Mesothelial cell of epicardium (in vitro differentiated cells): ENCODE measurements at regions not wholly inside any gene's neighbourhood (a gene's known extent, or its start where the extent isn't known, plus 50 kb on each side); places are given as distances from the start of the nearest gene placed in this dataset.

Experiments used
- DNase-seq, 2 experiments: peaks; one replicate each; pipeline ENCODE4 v3.0.0; 2021; ENCODE audit warnings: low spot score in 2 of 2; ENCODE audit not compliant: unreplicated experiment in 2 of 2
- H3K27ac Mint-ChIP-seq: 2 replicates; pipeline ENCODE4 v1.8.0; 2021; ENCODE audit warnings: mixed read lengths
- H3K27me3 Mint-ChIP-seq: 2 replicates; pipeline ENCODE4 v1.8.0; 2021; ENCODE audit warnings: low read depth, mixed read lengths
- H3K36me3 Mint-ChIP-seq: 2 replicates; pipeline ENCODE4 v1.8.0; 2021; ENCODE audit warnings: mixed read lengths
- H3K4me1 Mint-ChIP-seq: 2 replicates; pipeline ENCODE4 v1.8.0; 2021; ENCODE audit warnings: mixed read lengths
- H3K4me3 Mint-ChIP-seq: 2 replicates; pipeline ENCODE4 v1.8.0; 2021; ENCODE audit warnings: mild to moderate bottlenecking, moderate library complexity, mixed read lengths
- H3K9me3 Mint-ChIP-seq: 2 replicates; pipeline ENCODE4 v1.8.0; 2021; ENCODE audit warnings: mixed read lengths
- TF ChIP-seq, protein P1 (sequence below): fragments of 200-600 bp; sonication (generic); IDR thresholded peaks from one replicate; pipeline ENCODE4 v1.5.0; 2021; ENCODE audit warnings: antibody characterized with exemption; ENCODE audit not compliant: unreplicated experiment

DNA sequence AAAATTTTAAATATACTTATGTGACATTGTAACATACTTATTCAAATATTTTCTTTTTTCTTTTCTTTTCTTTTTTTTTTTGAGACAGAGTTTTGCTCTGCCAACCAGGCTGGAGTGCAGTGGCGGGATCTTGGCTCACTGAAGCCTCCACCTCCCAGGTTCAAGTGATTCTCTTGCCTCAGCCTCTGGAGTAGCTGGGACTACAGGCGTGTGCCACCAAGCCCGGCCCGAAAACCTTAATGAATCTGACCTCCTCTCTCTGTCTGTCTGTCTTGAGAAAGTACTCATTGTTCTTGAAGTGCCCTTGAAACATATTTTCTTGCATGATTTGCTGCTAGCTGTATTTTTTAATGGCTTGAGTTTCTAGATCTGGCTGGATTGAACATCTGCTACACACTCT, 136.8 kb downstream of the ANAPC4 start:
- Mint-ChIP-seq H3K9me3 (no peaks in the 10 kb centered on the region), H3K27ac (no peak overlapping the region), H3K36me3 (no peaks in the 10 kb centered on the region), H3K4me1 (peaks cover 4% of the 10 kb centered on the region), H3K4me3 (no peak overlapping the region), H3K27me3 (peaks cover 4% of the 10 kb centered on the region)
- TF ChIP-seq, protein P1, sequence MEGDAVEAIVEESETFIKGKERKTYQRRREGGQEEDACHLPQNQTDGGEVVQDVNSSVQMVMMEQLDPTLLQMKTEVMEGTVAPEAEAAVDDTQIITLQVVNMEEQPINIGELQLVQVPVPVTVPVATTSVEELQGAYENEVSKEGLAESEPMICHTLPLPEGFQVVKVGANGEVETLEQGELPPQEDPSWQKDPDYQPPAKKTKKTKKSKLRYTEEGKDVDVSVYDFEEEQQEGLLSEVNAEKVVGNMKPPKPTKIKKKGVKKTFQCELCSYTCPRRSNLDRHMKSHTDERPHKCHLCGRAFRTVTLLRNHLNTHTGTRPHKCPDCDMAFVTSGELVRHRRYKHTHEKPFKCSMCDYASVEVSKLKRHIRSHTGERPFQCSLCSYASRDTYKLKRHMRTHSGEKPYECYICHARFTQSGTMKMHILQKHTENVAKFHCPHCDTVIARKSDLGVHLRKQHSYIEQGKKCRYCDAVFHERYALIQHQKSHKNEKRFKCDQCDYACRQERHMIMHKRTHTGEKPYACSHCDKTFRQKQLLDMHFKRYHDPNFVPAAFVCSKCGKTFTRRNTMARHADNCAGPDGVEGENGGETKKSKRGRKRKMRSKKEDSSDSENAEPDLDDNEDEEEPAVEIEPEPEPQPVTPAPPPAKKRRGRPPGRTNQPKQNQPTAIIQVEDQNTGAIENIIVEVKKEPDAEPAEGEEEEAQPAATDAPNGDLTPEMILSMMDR, result no peak
- DNase-seq, result no peak

DNA sequence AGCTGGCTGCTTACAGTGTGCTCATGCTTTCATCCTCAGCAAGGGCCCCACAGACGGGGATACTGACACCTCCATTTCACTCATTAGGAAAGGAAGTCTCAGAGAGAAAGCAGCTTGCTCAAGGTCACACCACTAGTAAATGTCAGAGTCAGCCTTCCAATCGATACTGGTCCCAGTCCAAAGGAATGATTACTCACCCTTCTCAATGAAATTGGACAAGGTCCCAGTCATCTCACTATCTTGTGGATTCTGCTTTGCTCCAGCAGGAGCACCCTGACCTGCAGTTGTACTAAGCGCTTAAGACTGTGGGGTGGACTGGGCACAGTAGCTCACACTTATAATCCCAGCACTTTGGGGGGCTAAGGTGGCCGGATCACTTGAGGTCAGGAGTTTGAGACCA, 132.2 kb upstream of the SLC34A2 start:
- Mint-ChIP-seq H3K4me1 (peaks cover 13% of the 10 kb centered on the region), H3K9me3 (no peaks in the 10 kb centered on the region), H3K27ac (no peak overlapping the region), H3K27me3 (peaks cover 4% of the 10 kb centered on the region), H3K4me3 (no peak overlapping the region), H3K36me3 (no peaks in the 10 kb centered on the region)
- no peak for DNase-seq
- TF ChIP-seq, protein P1, result no peak

DNA sequence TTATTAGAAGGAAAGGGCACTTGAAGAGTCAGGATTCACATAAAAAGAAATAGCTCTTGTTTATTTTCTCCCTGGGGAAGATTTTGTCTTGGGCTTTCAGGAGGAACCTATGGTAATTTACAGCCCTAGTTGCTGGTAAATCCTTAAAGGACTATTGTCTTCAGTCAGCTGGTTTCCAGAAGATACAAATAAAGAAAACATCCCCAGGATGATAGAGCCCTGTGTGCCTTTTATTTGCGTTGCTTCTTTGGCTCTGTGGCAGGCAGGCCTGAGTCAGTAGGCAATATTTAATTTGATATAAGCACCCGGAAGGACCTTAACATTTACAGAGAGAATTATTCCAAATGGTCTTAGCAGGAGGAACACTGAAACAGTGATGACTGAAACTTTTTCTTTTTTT, 131.0 kb upstream of the SLC34A2 start:
- Mint-ChIP-seq H3K4me1 (peaks cover 13% of the 10 kb centered on the region), H3K4me3 (no peak overlapping the region), H3K27ac (no peak overlapping the region)

DNA sequence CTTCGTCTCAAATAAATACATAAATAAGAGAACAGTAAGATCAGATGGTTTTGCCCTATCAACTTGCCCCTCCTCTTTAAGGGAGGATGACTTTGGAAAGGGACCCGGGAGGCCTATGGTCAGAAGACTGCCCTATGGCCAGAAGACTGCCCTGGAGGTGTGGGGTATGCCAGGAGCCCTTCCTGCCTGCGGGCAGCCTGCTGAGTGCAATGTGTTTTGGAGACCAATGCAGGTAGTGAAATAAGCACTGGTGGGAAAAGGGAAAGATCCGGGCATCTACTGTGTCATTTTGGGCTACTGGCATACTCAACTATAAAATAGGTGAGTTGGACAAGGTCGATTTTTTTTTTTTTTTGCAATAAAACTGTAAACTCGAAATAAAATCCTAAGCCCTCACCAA, 129.8 kb upstream of the SLC34A2 start:
- Mint-ChIP-seq H3K27me3 (peaks cover 2% of the 10 kb centered on the region), H3K9me3 (no peaks in the 10 kb centered on the region), H3K36me3 (no peaks in the 10 kb centered on the region), H3K4me1 (peaks cover 10% of the 10 kb centered on the region), H3K27ac (no peak overlapping the region), H3K4me3 (no peak overlapping the region)
- TF ChIP-seq, protein P1, result no peak
- no peak for DNase-seq

More for the DNA sequence above, 131.0 kb upstream of the SLC34A2 start:
- no peak for DNase-seq
- TF ChIP-seq, protein P1, result no peak
- Mint-ChIP-seq H3K27me3 (peaks cover 4% of the 10 kb centered on the region), H3K9me3 (no peaks in the 10 kb centered on the region), H3K36me3 (no peaks in the 10 kb centered on the region)

DNA sequence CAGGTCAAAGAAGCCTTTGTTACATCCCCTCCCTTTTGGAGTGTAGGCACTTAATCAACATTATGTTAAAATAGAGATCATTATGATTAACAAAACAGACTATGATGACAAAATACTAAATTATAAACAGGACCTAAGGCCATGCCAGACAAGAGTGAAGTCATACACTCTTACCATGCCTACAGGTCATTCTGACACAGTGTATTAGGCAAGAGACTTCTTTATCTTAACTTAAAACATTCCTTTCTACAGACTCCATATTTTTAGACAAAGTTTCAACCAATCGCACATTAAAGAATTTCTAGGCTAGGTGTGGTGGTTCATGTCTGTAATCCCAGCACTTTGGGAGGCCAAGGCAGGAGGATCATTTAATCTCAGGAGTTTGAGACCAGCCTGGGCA, 128.6 kb upstream of the SLC34A2 start:
- DNase-seq, result no peak
- H3K9me3 Mint-ChIP-seq, result no peaks in the 10 kb centered on the region
- no peak overlapping the region for H3K27ac Mint-ChIP-seq
- H3K4me3 Mint-ChIP-seq, result no peak overlapping the region
- H3K27me3 Mint-ChIP-seq, result no peaks in the 10 kb centered on the region
- no peaks in the 10 kb centered on the region for H3K36me3 Mint-ChIP-seq
- peaks cover 6% of the 10 kb centered on the region for H3K4me1 Mint-ChIP-seq
- TF ChIP-seq, protein P1, result no peak

DNA sequence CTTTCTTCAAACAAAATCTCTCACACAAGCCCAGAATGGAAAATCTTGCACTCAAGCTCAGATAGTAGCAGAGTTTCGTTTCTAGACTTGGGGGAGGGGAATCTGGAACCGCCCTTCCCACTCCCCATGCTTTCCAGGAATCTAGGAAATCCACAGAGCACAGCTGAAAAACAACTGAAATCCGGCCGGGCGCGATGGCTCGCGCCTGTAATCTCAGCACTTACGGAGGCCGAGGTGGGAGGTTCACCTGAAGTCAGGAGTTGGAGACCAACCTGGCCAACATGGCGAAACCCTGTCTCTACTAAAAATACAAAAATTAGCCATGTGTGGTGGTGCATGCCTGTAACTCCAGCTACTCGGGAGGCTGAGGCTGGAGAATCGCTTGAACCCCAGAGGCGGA, 127.3 kb upstream of the SLC34A2 start:
- Mint-ChIP-seq H3K27me3 (no peaks in the 10 kb centered on the region), H3K4me1 (peaks cover 6% of the 10 kb centered on the region), H3K36me3 (no peaks in the 10 kb centered on the region), H3K4me3 (no peak overlapping the region), H3K27ac (no peak overlapping the region), H3K9me3 (no peaks in the 10 kb centered on the region)
- TF ChIP-seq, protein P1, result no peak
- no peak for DNase-seq
